ENCODE measurements at regions not wholly inside any gene's neighbourhood (a gene's known extent, or its start where the extent isn't known, plus 50 kb on each side); places are given as distances from the start of the nearest gene placed in this dataset.

DNA sequence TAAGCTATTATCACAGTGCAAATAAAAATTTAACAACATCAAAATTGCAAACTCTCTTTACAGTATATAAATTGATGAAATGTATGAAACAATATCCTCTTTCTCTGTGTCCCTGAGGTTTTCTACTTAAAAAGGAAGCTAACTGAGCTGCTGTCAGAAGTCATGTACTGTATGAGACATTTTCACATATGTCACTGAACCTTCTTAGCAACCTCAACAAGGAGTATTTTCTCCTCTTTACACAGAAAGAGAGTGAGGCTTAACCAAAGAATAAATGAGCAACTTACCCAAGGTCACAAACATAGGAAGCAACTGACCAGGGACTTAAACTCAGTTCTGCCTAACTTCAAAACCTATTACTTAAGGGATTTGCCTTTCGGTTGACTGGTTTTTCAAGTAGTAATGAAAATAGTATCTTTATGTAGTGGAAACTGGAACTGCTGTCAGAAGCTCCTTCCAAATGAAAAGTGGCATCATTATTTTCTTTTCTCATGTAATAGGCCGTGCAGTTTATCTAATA is 288.9 kb downstream of the LRRIQ3 start (continued):
- TF ChIP-seq, protein P1, sequence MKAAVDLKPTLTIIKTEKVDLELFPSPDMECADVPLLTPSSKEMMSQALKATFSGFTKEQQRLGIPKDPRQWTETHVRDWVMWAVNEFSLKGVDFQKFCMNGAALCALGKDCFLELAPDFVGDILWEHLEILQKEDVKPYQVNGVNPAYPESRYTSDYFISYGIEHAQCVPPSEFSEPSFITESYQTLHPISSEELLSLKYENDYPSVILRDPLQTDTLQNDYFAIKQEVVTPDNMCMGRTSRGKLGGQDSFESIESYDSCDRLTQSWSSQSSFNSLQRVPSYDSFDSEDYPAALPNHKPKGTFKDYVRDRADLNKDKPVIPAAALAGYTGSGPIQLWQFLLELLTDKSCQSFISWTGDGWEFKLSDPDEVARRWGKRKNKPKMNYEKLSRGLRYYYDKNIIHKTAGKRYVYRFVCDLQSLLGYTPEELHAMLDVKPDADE (IDR thresholded peaks at IDR 0.05) = no peak
- TF ChIP-seq POLR2AphosphoS5 (IDR thresholded peaks at IDR 0.05; ENCODE audit: low read depth) (no peak), ZNF331 (CRISPR knock-in tag; IDR thresholded peaks at IDR 0.05; ENCODE audit: low read depth) (no peak), CREB1 (CRISPR knock-in tag; IDR thresholded peaks at IDR 0.05; ENCODE audit: low read depth) (no peak)
- TF ChIP-seq, protein P2, sequence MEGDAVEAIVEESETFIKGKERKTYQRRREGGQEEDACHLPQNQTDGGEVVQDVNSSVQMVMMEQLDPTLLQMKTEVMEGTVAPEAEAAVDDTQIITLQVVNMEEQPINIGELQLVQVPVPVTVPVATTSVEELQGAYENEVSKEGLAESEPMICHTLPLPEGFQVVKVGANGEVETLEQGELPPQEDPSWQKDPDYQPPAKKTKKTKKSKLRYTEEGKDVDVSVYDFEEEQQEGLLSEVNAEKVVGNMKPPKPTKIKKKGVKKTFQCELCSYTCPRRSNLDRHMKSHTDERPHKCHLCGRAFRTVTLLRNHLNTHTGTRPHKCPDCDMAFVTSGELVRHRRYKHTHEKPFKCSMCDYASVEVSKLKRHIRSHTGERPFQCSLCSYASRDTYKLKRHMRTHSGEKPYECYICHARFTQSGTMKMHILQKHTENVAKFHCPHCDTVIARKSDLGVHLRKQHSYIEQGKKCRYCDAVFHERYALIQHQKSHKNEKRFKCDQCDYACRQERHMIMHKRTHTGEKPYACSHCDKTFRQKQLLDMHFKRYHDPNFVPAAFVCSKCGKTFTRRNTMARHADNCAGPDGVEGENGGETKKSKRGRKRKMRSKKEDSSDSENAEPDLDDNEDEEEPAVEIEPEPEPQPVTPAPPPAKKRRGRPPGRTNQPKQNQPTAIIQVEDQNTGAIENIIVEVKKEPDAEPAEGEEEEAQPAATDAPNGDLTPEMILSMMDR (conservative IDR thresholded peaks at IDR 0.05; ENCODE audit: low read depth in 2 of 2) = no peak

DNA sequence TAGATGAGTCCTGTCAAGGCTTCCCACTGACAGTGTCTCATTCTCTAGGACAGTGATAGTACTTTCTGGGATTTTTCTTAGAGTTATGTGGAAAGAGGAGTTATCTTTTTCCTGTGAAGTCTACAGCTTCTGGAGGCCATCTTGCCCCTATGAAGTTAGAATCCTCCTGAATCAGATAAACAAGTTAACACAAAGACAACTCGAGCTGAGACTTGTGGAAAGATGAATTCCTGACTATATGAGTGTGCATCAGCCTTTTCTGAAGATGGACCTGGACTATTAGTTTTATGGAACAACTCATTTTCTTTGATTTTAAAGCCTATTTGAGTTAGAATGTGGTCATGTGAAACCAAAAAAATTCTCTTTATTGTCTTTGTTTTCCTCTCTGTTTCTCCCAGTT is 290.9 kb downstream of the LRRIQ3 start:
- Histone ChIP-seq H3K27me3 (ENCODE audit: insufficient read depth) (no peaks in the 10 kb centered on the region), H3F3A (replicated peaks; ENCODE audit: low read depth) (no peaks in the 10 kb centered on the region), H3K4me2 (no peak overlapping the region), H3K36me3 (ENCODE audit: insufficient read depth) (no peaks in the 10 kb centered on the region), H2AFZ (no peak overlapping the region), H3K27ac (ENCODE audit: low read depth) (no peak overlapping the region), H4K20me1 (replicated peaks; ENCODE audit: insufficient read depth) (no peaks in the 10 kb centered on the region), H3K79me2 (replicated peaks; ENCODE audit: insufficient read depth) (no peaks in the 10 kb centered on the region), H3K4me1 (ENCODE audit: insufficient read depth) (peaks cover 8% of the 10 kb centered on the region), H3K9me2 (ENCODE audit: insufficient read depth) (peaks cover 4% of the 10 kb centered on the region; the same call in 1 of the 2 replicates), H3K4me3 (no peak overlapping the region)
- H3K4me1 Mint-ChIP-seq = peaks cover under 1% of the 10 kb centered on the region; the same call in 2 of the 3 replicates
- no peaks in the 10 kb centered on the region for H3K27me3 Mint-ChIP-seq (ENCODE audit: insufficient read depth, low read depth, poor library complexity)
- no peaks in the 10 kb centered on the region; the same call in 2 of the 3 replicates for H3K9me3 Mint-ChIP-seq
- DNase-seq (ENCODE audit: low spot score) (no peak), ATAC-seq (no peak)
- no peaks in the 10 kb centered on the region; the same call in 2 of the 3 replicates for H3K36me3 Mint-ChIP-seq (ENCODE audit: low read depth)
- no peak overlapping the region for H3K27ac Mint-ChIP-seq
- TF ChIP-seq STAT1 (IDR thresholded peaks at IDR 0.05; ENCODE audit: unreplicated experiment) = no peak
- no peak for TF ChIP-seq NANOG (IDR thresholded peaks at IDR 0.05; ENCODE audit: borderline replicate concordance)
- TF ChIP-seq CREB1 (CRISPR knock-in tag; IDR thresholded peaks at IDR 0.05; ENCODE audit: low read depth) = no peak
- no peak for TF ChIP-seq EZH2 (IDR thresholded peaks at IDR 0.05; ENCODE audit: low read depth, unreplicated experiment)
- TF ChIP-seq, protein P1 (IDR thresholded peaks at IDR 0.05) = no peak
- TF ChIP-seq EZH2phosphoT487 (IDR thresholded peaks at IDR 0.05; ENCODE audit: unreplicated experiment) = no peak
- H3K4me3 Mint-ChIP-seq = no peak overlapping the region

DNA sequence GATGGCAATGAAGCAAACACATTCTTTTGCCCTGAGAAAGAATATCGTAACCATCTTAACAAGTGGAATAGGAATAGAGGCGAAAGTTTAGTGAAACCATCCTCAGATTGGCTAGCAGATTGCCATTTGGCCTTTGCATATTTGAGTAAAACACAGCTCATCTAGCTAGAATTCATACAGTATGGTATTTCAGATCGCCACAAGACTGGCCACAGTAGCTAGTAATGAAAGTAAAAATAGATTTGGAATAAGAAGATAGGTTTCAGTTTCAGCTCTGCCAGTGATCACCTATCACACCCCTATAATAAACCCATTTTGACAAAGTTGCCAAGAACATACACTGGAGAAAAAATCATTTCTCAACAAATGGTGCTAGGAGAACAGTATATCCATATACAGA is 294.9 kb downstream of the LRRIQ3 start:
- H3K36me3 ChIP-seq (ENCODE audit: insufficient read depth) = no peaks in the 10 kb centered on the region
- H3K27ac ChIP-seq (ENCODE audit: low read depth) = no peak overlapping the region
- Mint-ChIP-seq H3K4me3 (no peak overlapping the region), H3K9me3 (no peaks in the 10 kb centered on the region), H3K4me1 (peaks cover 8% of the 10 kb centered on the region), H3K27ac (no peak overlapping the region), H3K27me3 (ENCODE audit: insufficient read depth, low read depth, poor library complexity) (no peaks in the 10 kb centered on the region), H3K36me3 (ENCODE audit: low read depth) (no peaks in the 10 kb centered on the region)
- no peaks in the 10 kb centered on the region for H4K20me1 ChIP-seq (replicated peaks; ENCODE audit: insufficient read depth)
- no peak overlapping the region for H3K4me3 ChIP-seq
- H2AFZ ChIP-seq = no peak overlapping the region
- no peaks in the 10 kb centered on the region for H3K27me3 ChIP-seq (ENCODE audit: insufficient read depth)
- H3F3A ChIP-seq (replicated peaks; ENCODE audit: low read depth) = no peaks in the 10 kb centered on the region
- ATAC-seq (no peak), DNase-seq (ENCODE audit: low spot score) (no peak)
- peaks cover 4% of the 10 kb centered on the region; the same call in 1 of the 2 replicates for H3K9me2 ChIP-seq (ENCODE audit: insufficient read depth)
- H3K4me2 ChIP-seq = no peak overlapping the region
- peaks cover 30% of the 10 kb centered on the region for H3K4me1 ChIP-seq (ENCODE audit: insufficient read depth)
- H3K79me2 ChIP-seq (replicated peaks; ENCODE audit: insufficient read depth) = no peaks in the 10 kb centered on the region
- TF ChIP-seq, protein P2 (conservative IDR thresholded peaks at IDR 0.05; ENCODE audit: low read depth in 2 of 2) = no peak
- TF ChIP-seq, protein P1 (IDR thresholded peaks at IDR 0.05) = no peak
- TF ChIP-seq POLR2AphosphoS5 (IDR thresholded peaks at IDR 0.05; ENCODE audit: low read depth) (no peak), JUNB (IDR thresholded peaks at IDR 0.05; ENCODE audit: unreplicated experiment) (no peak)
- TF ChIP-seq, protein P3, sequence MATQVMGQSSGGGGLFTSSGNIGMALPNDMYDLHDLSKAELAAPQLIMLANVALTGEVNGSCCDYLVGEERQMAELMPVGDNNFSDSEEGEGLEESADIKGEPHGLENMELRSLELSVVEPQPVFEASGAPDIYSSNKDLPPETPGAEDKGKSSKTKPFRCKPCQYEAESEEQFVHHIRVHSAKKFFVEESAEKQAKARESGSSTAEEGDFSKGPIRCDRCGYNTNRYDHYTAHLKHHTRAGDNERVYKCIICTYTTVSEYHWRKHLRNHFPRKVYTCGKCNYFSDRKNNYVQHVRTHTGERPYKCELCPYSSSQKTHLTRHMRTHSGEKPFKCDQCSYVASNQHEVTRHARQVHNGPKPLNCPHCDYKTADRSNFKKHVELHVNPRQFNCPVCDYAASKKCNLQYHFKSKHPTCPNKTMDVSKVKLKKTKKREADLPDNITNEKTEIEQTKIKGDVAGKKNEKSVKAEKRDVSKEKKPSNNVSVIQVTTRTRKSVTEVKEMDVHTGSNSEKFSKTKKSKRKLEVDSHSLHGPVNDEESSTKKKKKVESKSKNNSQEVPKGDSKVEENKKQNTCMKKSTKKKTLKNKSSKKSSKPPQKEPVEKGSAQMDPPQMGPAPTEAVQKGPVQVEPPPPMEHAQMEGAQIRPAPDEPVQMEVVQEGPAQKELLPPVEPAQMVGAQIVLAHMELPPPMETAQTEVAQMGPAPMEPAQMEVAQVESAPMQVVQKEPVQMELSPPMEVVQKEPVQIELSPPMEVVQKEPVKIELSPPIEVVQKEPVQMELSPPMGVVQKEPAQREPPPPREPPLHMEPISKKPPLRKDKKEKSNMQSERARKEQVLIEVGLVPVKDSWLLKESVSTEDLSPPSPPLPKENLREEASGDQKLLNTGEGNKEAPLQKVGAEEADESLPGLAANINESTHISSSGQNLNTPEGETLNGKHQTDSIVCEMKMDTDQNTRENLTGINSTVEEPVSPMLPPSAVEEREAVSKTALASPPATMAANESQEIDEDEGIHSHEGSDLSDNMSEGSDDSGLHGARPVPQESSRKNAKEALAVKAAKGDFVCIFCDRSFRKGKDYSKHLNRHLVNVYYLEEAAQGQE (IDR thresholded peaks at IDR 0.05; ENCODE audit: unreplicated experiment) = no peak

All from GM23338 (cell line).